ENCODE measurements at regions not wholly inside any gene's neighbourhood (a gene's known extent, or its start where the extent isn't known, plus 50 kb on each side); places are given as distances from the start of the nearest gene placed in this dataset.

- Histone ChIP-seq H2AFZ (ENCODE audit: low read length) (no peak overlapping the region), H3K4me1 (ENCODE audit: control insufficient read depth, extremely low read depth, insufficient read depth, low read length) (no peaks in the 10 kb centered on the region), H3K27ac (ENCODE audit: insufficient read depth, low read length) (no peak overlapping the region), H3K9me3 (ENCODE audit: control insufficient read depth, insufficient read depth, low read depth, low read length) (no peaks in the 10 kb centered on the region), H3K9ac (ENCODE audit: insufficient read depth, low read length) (no peak overlapping the region), H3K27me3 (ENCODE audit: control insufficient read depth, insufficient read depth, low read length) (no peaks in the 10 kb centered on the region), H3K79me2 (ENCODE audit: control insufficient read depth, insufficient read depth, low read length) (no peaks in the 10 kb centered on the region), H3K4me2 (ENCODE audit: extremely low read depth, insufficient read depth, low read length) (no peak overlapping the region), H3K4me3 (replicated peaks in 1 of 4; ENCODE audit: control extremely low read depth in 1 of 4, insufficient read depth in 1 of 4, low read depth in 3 of 4, low read length in 4 of 4) (no peak overlapping the region), H3K36me3 (ENCODE audit: control insufficient read depth, insufficient read depth, low read length) (no peaks in the 10 kb centered on the region), H4K20me1 (ENCODE audit: control insufficient read depth, extremely low read depth, insufficient read depth, low read length) (no peaks in the 10 kb centered on the region)
- no peak for DNase-seq (ENCODE audit: low read depth in 2 of 2)
- TF ChIP-seq EZH2 (IDR thresholded peaks at IDR 0.05; ENCODE audit: low read length, missing control alignments) (no peak), CTCF (conservative IDR thresholded peaks at IDR 0.05 in 1 of 2, IDR thresholded peaks at IDR 0.05 in 1 of 2; ENCODE audit: low read depth in 1 of 2, low read length in 2 of 2) (no peak)
Measured at GRCh38 chr2:75328156-75328555, 128.8 kb upstream of the TACR1 start.

GRCh38 chr2:75327334-75327733, 128.0 kb upstream of the TACR1 start:
- no peak overlapping the region for H3K4me3 ChIP-seq (replicated peaks in 1 of 4; ENCODE audit: control extremely low read depth in 1 of 4, insufficient read depth in 1 of 4, low read depth in 3 of 4, low read length in 4 of 4)
- H4K20me1 ChIP-seq (ENCODE audit: control insufficient read depth, extremely low read depth, insufficient read depth, low read length), result no peaks in the 10 kb centered on the region
- no peaks in the 10 kb centered on the region for H3K79me2 ChIP-seq (ENCODE audit: control insufficient read depth, insufficient read depth, low read length)
- no peak overlapping the region for H3K27ac ChIP-seq (ENCODE audit: insufficient read depth, low read length)
- no peak overlapping the region for H3K4me2 ChIP-seq (ENCODE audit: extremely low read depth, insufficient read depth, low read length)
- H3K9ac ChIP-seq (ENCODE audit: insufficient read depth, low read length), result no peak overlapping the region
- no peaks in the 10 kb centered on the region for H3K36me3 ChIP-seq (ENCODE audit: control insufficient read depth, insufficient read depth, low read length)
- no peak for DNase-seq (ENCODE audit: low read depth in 2 of 2)
- TF ChIP-seq CTCF (conservative IDR thresholded peaks at IDR 0.05 in 1 of 2, IDR thresholded peaks at IDR 0.05 in 1 of 2; ENCODE audit: low read depth in 1 of 2, low read length in 2 of 2) (no peak), EZH2 (IDR thresholded peaks at IDR 0.05; ENCODE audit: low read length, missing control alignments) (no peak)
- H3K27me3 ChIP-seq (ENCODE audit: control insufficient read depth, insufficient read depth, low read length), result no peaks in the 10 kb centered on the region
- no peaks in the 10 kb centered on the region for H3K4me1 ChIP-seq (ENCODE audit: control insufficient read depth, extremely low read depth, insufficient read depth, low read length)
- H2AFZ ChIP-seq (ENCODE audit: low read length), result no peak overlapping the region
- H3K9me3 ChIP-seq (ENCODE audit: control insufficient read depth, insufficient read depth, low read depth, low read length), result no peaks in the 10 kb centered on the region

- H3K9me3 ChIP-seq (ENCODE audit: control insufficient read depth, insufficient read depth, low read depth, low read length), result no peaks in the 10 kb centered on the region
- H3K9ac ChIP-seq (ENCODE audit: insufficient read depth, low read length), result no peak overlapping the region
- H4K20me1 ChIP-seq (ENCODE audit: control insufficient read depth, extremely low read depth, insufficient read depth, low read length), result no peaks in the 10 kb centered on the region
- TF ChIP-seq EZH2 (IDR thresholded peaks at IDR 0.05; ENCODE audit: low read length, missing control alignments), result no peak
- no peak for TF ChIP-seq CTCF (conservative IDR thresholded peaks at IDR 0.05 in 1 of 2, IDR thresholded peaks at IDR 0.05 in 1 of 2; ENCODE audit: low read depth in 1 of 2, low read length in 2 of 2)
- no peaks in the 10 kb centered on the region for H3K27me3 ChIP-seq (ENCODE audit: control insufficient read depth, insufficient read depth, low read length)
- H3K4me2 ChIP-seq (ENCODE audit: extremely low read depth, insufficient read depth, low read length), result no peak overlapping the region
- no peak overlapping the region for H3K4me3 ChIP-seq (replicated peaks in 1 of 4; ENCODE audit: control extremely low read depth in 1 of 4, insufficient read depth in 1 of 4, low read depth in 3 of 4, low read length in 4 of 4)
- no peaks in the 10 kb centered on the region for H3K79me2 ChIP-seq (ENCODE audit: control insufficient read depth, insufficient read depth, low read length)
- DNase-seq (ENCODE audit: low read depth in 2 of 2), result no peak
- H3K4me1 ChIP-seq (ENCODE audit: control insufficient read depth, extremely low read depth, insufficient read depth, low read length), result no peaks in the 10 kb centered on the region
- H3K36me3 ChIP-seq (ENCODE audit: control insufficient read depth, insufficient read depth, low read length), result no peaks in the 10 kb centered on the region
- no peak overlapping the region for H2AFZ ChIP-seq (ENCODE audit: low read length)
- no peak overlapping the region for H3K27ac ChIP-seq (ENCODE audit: insufficient read depth, low read length)
Measured at GRCh38 chr2:75326645-75327044, 127.3 kb upstream of the TACR1 start.

All from fibroblast of lung (primary cell).